Glomerular visceral epithelial cell (primary cell): ENCODE measurements at regions not wholly inside any gene's neighbourhood (a gene's known extent, or its start where the extent isn't known, plus 50 kb on each side); places are given as distances from the start of the nearest gene placed in this dataset.
"Not testable (repeated sequence)": the region's sequence is repeated elsewhere in the genome, so short reads cannot be mapped to it uniquely, and the experiment has no call there.

Experiments
- DNase-seq: peaks from one replicate; pipeline ENCODE4 v3.0.0-alpha.2; 2016; ENCODE audit errors: extremely low spot score

GRCh38 chrX:150125045-150125444 is 186.8 kb upstream of the EOLA2 start:
- not testable (repeated sequence) for DNase-seq

DNA sequence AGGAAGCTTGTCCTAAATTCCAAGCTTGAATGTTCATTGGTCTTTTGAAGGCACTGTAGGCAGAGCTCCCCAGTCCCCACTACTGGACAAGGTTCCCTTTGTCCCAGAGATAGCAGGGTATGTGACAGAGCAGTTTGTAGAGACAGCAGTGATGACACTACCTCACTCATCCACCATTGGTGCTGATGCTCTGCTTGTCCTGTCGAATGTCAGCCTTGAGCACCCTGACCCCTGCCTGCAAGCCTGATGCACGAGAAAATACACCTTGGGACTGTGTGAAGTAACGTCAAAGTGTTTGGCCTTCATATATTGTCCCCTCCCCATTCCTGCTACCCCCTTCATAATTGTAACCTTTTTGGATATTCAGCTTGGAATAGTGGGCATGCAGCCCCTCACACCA is 188.9 kb upstream of the EOLA2 start:
- no peak for DNase-seq

- DNase-seq = peak; percentile 21
Observed at GRCh38 chrX:150143721-150144440, 205.6 kb upstream of the EOLA2 start.

DNA sequence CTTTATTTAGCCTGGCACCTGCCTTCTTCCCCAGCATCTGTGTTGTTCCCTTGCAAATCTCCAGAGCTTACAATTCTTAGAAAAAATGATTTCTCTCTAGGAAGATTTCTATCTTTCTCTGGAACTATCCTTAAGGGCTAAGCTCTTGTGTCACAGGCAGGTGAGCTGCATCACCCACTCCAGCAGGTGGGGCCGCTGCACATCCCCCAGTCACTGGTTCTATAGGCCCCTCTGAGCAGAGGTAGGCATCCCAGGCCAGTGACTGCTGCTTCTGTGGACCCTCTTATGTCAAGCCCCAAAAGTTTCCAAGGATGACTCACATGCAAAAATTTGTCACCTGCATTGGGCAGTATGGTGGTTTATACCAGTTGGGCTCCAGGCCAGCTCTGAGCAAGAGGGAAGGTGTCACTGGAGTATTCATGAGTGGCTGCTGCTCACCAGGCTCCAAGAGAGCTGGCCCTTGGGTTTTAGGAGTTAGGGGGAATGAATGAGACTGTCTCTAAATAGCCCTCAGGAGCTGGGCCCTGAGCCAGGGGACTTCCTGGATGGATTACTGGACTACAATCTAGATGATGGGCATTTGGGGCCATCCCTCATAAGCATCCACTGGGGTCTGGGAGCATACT is 208.1 kb upstream of the EOLA2 start:
- DNase-seq = peak; percentile 25

DNA sequence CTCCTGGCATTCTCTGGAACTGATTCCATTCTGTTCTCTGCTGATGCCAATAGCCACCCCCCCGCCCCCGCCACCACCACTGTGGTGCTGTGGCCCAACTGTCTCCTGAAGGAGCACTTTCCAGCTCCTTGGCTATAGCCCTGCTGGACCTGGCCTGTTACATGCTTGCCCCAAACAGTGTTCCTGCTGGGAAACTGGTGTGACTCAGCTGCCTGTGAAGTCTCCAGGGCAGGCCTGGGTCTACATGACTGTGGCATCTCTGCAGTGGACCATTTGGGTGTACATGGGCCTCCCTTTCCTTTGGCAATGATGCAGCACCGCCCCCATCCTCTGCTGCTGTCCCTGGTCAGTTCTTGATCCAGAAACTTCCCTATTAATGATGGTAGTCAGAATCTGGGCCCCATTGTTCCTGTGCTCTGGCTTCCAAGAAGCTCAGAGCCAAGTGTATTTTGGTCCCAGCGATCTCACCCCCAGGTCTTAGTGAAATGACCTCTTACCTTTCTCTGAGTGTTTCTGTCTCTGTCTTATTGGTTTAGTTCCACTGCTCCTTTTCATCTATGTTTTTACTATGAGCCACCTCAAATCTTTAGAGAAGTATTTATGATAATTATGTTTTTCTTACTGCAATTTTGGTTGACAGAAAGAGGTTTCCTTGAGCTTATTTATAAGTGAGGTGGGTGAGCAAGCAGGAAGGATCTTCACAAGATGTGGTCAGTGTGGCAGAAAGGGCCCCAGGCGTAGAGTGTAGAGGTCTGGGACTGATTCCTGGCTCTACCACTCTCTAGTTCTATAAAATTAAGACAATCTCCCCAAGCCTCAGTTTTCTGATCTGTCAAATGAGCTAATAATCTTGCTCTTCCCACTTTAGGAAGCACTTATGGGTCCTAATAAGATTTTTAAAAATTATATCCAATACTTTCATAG is 210.7 kb upstream of the EOLA2 start:
- no peak for DNase-seq

DNA sequence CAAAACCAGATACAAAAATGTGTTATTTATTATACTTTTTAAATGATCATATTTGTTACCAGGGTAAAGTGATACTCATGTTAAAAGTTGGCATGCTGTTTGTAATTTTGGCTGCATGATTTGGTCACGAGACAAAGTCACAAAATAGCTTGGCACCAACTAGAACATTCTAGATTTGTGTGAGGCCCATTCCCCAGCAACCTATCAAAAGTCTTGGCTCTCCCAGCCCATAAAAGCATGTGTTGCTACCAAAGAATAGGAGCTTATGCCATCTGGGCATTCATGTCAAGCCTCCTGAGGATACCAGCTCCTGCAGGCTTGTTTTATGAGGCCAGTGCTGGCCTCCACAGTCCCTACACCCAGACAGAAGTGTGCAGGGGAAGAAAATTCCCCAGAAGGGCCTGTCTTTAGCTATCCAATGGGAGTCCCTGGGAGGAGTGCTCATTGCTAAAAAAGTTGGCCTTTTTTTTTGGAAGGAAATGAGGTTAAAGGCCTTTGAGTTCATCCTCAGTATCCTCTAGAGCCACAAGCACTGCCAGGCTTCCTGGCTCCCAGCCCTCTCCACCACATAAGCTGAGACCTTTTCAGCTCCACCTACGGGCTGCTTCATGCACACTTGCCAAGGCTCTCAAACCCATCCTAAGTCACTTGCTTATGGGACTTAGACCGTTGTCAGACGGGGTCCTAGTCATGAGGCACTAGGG is 211.9 kb upstream of the EOLA2 start:
- DNase-seq = no peak

DNA sequence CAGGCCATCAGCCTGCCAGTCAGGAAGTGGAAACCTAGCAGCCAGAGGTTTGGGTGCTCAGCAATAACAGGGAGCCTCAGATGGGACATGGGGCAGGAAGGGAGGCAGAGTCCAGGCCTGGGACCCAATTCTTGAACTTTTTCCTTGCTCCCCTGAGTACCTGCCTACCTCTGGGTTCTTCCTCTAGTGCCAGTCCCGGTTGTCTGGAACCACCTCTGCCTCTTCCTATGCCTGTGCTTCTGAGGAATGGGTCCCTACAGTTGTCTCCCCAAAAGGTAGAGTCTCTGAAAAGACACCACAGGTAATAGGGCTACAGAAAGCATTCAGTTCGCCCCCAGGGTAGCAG is 212.4 kb upstream of the MAMLD1 start:
- no peak for DNase-seq

- no peak for DNase-seq
Observed at GRCh38 chrX:150152036-150152435, 211.1 kb upstream of the MAMLD1 start.

DNA sequence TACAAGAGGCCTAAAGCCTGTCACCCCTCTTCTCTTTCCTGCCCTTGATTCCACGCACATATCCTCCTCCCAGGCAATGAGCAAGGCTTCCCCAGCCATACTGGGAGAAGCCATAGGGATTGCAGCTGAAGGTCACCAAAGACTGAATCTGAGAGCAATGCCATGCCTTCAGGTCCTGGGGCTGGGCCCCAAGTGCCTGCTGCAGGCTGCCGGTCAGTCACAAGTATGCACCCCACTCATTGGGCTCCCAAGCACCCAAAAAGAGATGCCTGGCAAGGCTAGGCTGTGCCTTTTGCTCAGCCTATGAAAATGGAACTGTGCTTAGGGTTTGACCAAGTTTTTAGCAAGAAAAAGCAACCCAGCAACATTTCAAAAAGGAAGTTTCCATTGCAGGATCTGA is 210.6 kb upstream of the MAMLD1 start:
- DNase-seq = no peak

GRCh38 chrX:150155436-150156035 is 207.6 kb upstream of the MAMLD1 start:
- peak; percentile 84 for DNase-seq

DNA sequence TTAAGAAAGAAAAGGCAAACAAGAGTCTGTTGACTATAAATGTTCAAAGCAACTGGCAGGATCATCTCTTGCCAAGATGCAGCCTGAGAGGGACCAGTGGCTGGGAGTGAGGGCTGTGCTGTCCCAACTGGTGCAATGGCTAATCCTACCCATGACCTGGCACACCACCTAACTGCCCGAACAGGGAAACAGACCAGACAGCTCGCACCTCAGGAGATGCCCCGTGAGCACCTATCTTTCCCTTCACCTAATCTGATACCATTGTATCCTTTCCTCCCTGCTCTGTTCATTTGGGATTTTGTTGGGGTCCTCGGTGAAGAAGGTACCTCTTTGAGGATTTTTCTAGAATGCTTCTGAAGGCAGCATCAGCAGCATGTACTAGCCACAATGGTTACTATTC is 206.5 kb upstream of the MAMLD1 start:
- DNase-seq = no peak

- DNase-seq = no peak
Observed at GRCh38 chrX:150157291-150157690, 205.8 kb upstream of the MAMLD1 start.

- DNase-seq = no peak
Observed at GRCh38 chrX:150158554-150159332, 204.4 kb upstream of the MAMLD1 start.

DNA sequence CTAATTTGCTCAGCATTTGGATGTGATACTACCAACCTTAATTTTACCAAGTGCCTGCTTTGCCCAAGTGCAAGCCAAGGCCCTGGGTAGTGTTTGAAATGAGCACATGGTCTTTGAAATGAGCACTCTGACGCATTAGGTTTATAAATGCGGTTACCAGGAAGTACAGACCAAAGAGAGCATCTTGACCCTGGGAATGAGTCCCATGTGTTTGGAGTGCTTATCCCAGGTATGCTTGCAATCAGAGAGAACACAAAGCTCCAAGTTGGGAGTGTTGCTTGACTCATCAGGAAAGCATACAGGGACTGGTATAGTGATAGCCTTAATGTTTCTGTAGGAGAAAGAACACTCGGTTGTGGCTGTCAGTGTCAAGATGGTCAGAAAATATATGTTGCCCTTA is 203.6 kb upstream of the MAMLD1 start:
- DNase-seq = no peak

- DNase-seq = no peak
Observed at GRCh38 chrX:150160656-150161055, 202.5 kb upstream of the MAMLD1 start.

- DNase-seq = no peak
Observed at GRCh38 chrX:150161193-150161592, 201.9 kb upstream of the MAMLD1 start.

DNA sequence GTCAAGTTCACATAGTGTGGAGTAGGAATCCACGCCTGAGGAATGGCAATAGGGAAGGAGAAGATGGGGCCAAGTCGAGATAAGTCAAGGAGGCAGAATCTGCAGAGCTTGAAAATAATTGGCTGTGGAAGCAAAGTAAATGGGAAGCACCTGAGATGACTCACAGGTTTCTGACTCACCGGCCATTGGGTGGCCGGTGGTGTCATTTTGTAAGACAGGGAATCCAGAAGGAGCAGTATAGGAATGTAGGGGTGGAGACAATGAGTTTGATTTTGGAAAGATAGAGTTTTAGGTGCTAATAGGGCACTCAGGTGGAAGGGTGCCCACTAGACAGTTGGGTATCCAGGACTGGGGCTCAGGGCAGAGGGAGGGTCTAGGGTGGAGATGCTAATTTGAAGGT is 201.0 kb upstream of the MAMLD1 start:
- peak; percentile 33 for DNase-seq

- no peak for DNase-seq
Observed at GRCh38 chrX:150163221-150163930, 199.7 kb upstream of the MAMLD1 start.

GRCh38 chrX:150163956-150164726 is 199.0 kb upstream of the MAMLD1 start:
- DNase-seq = no peak
